ENCODE measurements at regions not wholly inside any gene's neighbourhood (a gene's known extent, or its start where the extent isn't known, plus 50 kb on each side); places are given as distances from the start of the nearest gene placed in this dataset.
A peak's percentile ranks its signal among the peaks of the same experiment; 100 is the strongest.

DNA sequence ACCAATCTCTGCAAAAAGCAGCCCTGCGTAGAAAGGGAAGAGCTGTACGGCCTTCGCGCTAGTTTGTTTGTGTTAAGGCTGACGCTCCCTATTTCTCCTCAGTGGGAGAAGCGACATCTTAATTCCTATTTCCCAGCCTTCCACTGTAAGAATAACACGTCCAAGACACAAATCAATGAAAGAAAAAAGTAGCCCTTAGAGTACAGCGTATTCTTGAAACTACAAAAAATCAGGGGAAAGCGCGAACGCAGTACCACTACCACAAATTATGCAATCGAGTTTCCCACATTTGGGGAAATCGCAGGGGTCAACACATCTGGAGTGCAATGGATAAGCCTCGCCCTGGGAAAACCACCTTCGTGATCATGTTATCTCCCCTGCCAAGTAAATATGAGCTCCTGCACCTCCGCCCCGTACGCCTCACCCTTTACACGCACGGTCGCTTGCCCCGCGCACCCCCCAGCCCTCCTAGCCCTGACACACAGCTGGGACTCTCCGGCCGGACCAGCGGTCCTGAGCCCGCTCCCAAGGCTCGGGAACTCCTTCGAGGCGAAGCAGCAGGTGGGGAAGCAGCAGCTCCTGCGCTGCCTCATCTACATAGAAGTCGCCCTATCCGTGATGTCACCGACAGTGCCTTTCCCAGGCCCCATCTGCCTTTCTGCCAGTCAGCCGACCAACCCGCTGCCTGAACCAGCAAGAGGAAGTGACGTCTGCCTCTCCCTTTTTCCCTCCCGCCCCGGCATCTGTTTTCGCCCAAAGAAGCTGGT, 94.7 kb downstream of the PPIAL4G start (continued):
- TF ChIP-seq, protein P1, sequence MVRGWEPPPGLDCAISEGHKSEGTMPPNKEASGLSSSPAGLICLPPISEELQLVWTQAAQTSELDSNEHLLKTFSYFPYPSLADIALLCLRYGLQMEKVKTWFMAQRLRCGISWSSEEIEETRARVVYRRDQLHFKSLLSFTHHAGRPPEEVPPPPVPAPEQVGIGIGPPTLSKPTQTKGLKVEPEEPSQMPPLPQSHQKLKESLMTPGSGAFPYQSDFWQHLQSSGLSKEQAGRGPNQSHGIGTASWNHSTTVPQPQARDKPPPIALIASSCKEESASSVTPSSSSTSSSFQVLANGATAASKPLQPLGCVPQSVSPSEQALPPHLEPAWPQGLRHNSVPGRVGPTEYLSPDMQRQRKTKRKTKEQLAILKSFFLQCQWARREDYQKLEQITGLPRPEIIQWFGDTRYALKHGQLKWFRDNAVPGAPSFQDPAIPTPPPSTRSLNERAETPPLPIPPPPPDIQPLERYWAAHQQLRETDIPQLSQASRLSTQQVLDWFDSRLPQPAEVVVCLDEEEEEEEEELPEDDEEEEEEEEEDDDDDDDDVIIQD (CRISPR knock-in tag; IDR thresholded peaks at IDR 0.05; ENCODE audit: low read depth) = peak; percentile 38; the same call in 1 of the 2 replicates
- TF ChIP-seq, protein P2, sequence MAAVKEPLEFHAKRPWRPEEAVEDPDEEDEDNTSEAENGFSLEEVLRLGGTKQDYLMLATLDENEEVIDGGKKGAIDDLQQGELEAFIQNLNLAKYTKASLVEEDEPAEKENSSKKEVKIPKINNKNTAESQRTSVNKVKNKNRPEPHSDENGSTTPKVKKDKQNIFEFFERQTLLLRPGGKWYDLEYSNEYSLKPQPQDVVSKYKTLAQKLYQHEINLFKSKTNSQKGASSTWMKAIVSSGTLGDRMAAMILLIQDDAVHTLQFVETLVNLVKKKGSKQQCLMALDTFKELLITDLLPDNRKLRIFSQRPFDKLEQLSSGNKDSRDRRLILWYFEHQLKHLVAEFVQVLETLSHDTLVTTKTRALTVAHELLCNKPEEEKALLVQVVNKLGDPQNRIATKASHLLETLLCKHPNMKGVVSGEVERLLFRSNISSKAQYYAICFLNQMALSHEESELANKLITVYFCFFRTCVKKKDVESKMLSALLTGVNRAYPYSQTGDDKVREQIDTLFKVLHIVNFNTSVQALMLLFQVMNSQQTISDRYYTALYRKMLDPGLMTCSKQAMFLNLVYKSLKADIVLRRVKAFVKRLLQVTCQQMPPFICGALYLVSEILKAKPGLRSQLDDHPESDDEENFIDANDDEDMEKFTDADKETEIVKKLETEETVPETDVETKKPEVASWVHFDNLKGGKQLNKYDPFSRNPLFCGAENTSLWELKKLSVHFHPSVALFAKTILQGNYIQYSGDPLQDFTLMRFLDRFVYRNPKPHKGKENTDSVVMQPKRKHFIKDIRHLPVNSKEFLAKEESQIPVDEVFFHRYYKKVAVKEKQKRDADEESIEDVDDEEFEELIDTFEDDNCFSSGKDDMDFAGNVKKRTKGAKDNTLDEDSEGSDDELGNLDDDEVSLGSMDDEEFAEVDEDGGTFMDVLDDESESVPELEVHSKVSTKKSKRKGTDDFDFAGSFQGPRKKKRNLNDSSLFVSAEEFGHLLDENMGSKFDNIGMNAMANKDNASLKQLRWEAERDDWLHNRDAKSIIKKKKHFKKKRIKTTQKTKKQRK (IDR thresholded peaks at IDR 0.05; ENCODE audit: low read length) = no peak
- TF ChIP-seq, protein P3, sequence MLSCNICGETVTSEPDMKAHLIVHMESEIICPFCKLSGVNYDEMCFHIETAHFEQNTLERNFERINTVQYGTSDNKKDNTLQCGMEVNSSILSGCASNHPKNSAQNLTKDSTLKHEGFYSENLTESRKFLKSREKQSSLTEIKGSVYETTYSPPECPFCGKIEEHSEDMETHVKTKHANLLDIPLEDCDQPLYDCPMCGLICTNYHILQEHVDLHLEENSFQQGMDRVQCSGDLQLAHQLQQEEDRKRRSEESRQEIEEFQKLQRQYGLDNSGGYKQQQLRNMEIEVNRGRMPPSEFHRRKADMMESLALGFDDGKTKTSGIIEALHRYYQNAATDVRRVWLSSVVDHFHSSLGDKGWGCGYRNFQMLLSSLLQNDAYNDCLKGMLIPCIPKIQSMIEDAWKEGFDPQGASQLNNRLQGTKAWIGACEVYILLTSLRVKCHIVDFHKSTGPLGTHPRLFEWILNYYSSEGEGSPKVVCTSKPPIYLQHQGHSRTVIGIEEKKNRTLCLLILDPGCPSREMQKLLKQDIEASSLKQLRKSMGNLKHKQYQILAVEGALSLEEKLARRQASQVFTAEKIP (CRISPR knock-in tag; IDR thresholded peaks at IDR 0.05; ENCODE audit: borderline replicate concordance) = no peak
- TF ChIP-seq, protein P4, sequence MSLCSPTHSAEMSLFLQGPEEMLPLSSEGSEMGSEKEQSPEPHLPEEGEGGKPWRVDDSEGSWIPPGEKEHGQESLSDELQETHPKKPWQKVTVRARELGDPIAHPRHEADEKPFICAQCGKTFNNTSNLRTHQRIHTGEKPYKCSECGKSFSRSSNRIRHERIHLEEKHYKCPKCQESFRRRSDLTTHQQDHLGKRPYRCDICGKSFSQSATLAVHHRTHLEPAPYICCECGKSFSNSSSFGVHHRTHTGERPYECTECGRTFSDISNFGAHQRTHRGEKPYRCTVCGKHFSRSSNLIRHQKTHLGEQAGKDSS (CRISPR knock-in tag; IDR thresholded peaks at IDR 0.05; ENCODE audit: borderline replicate concordance, low read depth) = no peak
- TF ChIP-seq ZFP41 (CRISPR knock-in tag; IDR thresholded peaks at IDR 0.05; ENCODE audit: borderline replicate concordance) (no peak), GABPB1 (CRISPR knock-in tag; IDR thresholded peaks at IDR 0.05) (peak; percentile 94), ZNF343 (CRISPR knock-in tag; IDR thresholded peaks at IDR 0.05) (no peak), ZNF138 (CRISPR knock-in tag; IDR thresholded peaks at IDR 0.05; ENCODE audit: low read depth) (no peak), AHR (CRISPR knock-in tag; IDR thresholded peaks at IDR 0.05) (no peak), ZFP82 (CRISPR knock-in tag; IDR thresholded peaks at IDR 0.05; ENCODE audit: borderline replicate concordance) (no peak), IKZF1 (IDR thresholded peaks at IDR 0.05) (no peak), ZNF460 (CRISPR knock-in tag; IDR thresholded peaks at IDR 0.05; ENCODE audit: borderline replicate concordance) (no peak), KAT2B (IDR thresholded peaks at IDR 0.05; ENCODE audit: borderline replicate concordance, low read depth, low read length) (no peak), ZNF709 (CRISPR knock-in tag; IDR thresholded peaks at IDR 0.05) (no peak)
- TF ChIP-seq, protein P5, sequence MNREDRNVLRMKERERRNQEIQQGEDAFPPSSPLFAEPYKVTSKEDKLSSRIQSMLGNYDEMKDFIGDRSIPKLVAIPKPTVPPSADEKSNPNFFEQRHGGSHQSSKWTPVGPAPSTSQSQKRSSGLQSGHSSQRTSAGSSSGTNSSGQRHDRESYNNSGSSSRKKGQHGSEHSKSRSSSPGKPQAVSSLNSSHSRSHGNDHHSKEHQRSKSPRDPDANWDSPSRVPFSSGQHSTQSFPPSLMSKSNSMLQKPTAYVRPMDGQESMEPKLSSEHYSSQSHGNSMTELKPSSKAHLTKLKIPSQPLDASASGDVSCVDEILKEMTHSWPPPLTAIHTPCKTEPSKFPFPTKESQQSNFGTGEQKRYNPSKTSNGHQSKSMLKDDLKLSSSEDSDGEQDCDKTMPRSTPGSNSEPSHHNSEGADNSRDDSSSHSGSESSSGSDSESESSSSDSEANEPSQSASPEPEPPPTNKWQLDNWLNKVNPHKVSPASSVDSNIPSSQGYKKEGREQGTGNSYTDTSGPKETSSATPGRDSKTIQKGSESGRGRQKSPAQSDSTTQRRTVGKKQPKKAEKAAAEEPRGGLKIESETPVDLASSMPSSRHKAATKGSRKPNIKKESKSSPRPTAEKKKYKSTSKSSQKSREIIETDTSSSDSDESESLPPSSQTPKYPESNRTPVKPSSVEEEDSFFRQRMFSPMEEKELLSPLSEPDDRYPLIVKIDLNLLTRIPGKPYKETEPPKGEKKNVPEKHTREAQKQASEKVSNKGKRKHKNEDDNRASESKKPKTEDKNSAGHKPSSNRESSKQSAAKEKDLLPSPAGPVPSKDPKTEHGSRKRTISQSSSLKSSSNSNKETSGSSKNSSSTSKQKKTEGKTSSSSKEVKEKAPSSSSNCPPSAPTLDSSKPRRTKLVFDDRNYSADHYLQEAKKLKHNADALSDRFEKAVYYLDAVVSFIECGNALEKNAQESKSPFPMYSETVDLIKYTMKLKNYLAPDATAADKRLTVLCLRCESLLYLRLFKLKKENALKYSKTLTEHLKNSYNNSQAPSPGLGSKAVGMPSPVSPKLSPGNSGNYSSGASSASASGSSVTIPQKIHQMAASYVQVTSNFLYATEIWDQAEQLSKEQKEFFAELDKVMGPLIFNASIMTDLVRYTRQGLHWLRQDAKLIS (CRISPR knock-in tag; IDR thresholded peaks at IDR 0.05) = no peak
- TF ChIP-seq, protein P6, sequence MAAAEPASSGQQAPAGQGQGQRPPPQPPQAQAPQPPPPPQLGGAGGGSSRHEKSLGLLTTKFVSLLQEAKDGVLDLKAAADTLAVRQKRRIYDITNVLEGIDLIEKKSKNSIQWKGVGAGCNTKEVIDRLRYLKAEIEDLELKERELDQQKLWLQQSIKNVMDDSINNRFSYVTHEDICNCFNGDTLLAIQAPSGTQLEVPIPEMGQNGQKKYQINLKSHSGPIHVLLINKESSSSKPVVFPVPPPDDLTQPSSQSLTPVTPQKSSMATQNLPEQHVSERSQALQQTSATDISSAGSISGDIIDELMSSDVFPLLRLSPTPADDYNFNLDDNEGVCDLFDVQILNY (CRISPR knock-in tag; conservative IDR thresholded peaks at IDR 0.05) = no peak
